Adipocyte (in vitro differentiated cells): ENCODE measurements at regions not wholly inside any gene's neighbourhood (a gene's known extent, or its start where the extent isn't known, plus 50 kb on each side); places are given as distances from the start of the nearest gene placed in this dataset.

Source experiments
- DNase-seq: peaks from one replicate; pipeline ENCODE4 v3.0.0-alpha.2; 2015; ENCODE audit warnings: low read depth
- H3K27me3 ChIP-seq: replicated peaks from 2 replicates; pipeline ENCODE4 v1.7.0; 2013; ENCODE audit warnings: mild to moderate bottlenecking, low read length, moderate library complexity; ENCODE audit not compliant: control insufficient read depth, insufficient read depth
- H3K36me3 ChIP-seq: 2 replicates; pipeline ENCODE4 v1.7.0; 2013; ENCODE audit warnings: low read length, mild to moderate bottlenecking, moderate library complexity; ENCODE audit not compliant: control insufficient read depth, insufficient read depth, severe bottlenecking
- H3K4me1 ChIP-seq: 2 replicates; pipeline ENCODE4 v1.7.0; 2013; ENCODE audit warnings: mild to moderate bottlenecking, low read length, moderate library complexity; ENCODE audit not compliant: control insufficient read depth, insufficient read depth
- H3K4me3 ChIP-seq: 2 replicates; pipeline ENCODE4 v1.7.0; 2013; ENCODE audit warnings: mild to moderate bottlenecking, low read length, moderate library complexity
- H3K9ac ChIP-seq: 2 replicates; pipeline ENCODE4 v1.7.0; 2013; ENCODE audit warnings: mild to moderate bottlenecking, low read length, moderate library complexity
- H3K9me3 ChIP-seq: 2 replicates; pipeline ENCODE4 v1.7.0; 2013; ENCODE audit warnings: mild to moderate bottlenecking, low read length, moderate library complexity; ENCODE audit not compliant: control insufficient read depth

DNA sequence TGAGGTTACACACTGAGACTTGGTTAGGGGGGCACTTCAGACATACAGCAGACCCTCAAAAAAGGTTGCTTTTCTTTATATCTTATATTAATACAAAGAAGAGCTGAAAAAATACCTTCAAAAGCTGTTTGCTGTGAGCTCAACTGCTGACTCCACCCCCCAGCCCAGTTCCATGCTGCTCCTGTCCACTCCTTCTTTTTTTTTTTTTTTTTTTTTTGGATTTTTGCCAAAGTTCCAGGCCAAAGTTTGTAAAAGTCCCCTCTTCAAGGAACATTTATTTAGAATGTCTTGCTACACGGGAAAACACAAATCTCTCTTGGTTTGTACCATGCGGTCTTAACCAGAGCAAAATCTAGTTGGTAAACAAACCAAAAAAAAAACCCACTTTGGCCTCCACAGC is 85.3 kb upstream of the AKAP12 start:
- Histone ChIP-seq H3K9ac (no peak overlapping the region), H3K36me3 (no peaks in the 10 kb centered on the region), H3K27me3 (no peaks in the 10 kb centered on the region), H3K4me3 (no peak overlapping the region), H3K4me1 (no peaks in the 10 kb centered on the region), H3K9me3 (no peaks in the 10 kb centered on the region)
- peak; percentile 13 for DNase-seq

DNA sequence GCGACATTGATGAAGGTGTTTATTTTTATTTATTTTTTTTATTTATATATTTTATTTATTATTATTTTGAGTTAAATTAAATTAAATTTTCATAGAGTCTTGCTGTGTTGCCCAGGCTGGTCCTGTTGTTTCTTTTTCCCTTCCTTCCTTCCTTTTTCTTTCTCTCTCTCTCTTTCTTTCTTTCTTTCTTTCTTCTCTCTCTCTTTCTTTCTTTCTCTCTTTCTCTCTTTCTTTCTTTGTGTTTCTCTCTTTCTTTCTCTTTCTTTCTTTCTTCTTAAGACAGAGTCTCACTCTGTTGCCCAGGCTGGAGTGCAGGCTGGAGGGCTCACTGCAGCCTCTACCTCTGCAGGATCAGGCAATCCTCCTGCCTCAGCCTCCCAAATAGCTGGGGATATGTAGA is 84.7 kb upstream of the AKAP12 start:
- Histone ChIP-seq H3K9ac (no peak overlapping the region), H3K27me3 (no peaks in the 10 kb centered on the region), H3K4me1 (no peaks in the 10 kb centered on the region), H3K9me3 (no peaks in the 10 kb centered on the region), H3K36me3 (no peaks in the 10 kb centered on the region), H3K4me3 (no peak overlapping the region)
- no peak for DNase-seq

DNA sequence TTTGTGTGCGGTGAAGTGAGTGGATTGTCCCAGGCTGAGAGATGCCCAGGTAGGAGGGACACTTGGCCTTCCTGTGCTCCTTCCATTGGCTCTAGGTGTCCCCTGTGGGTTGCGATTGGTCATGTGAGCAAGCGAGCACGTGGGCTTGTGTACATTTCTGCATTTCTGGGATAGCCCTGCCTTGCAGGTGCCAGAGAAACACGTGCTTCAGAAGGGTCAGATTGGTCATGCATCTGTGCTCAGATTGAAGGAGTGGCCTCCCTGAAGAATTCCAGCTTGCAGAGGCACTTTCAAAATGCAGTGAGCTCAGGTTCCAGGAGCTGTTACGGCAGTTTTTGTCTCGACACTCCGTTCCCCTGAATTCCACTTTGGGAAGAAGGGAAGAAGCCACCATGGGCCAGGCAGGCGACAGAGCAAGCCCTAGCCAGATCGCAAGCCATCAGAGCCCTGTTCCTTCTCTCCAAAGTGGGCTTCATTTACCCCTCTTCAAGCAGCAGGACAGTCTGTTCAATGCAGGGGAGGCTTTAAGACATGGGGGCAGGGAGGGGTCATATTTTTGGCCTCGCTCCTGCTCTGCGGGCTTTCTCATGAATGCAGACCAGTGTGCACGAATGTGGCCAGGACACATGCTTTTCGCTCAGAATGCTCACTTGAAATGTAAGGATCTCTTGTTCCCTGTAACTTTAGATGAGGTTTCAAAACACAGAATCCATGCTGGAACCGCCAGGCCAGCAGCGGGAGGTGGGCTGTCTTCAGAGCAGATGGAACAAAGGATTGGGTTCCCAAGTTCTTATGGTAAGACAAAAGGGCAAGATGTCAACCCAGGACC is 78.6 kb upstream of the AKAP12 start:
- Histone ChIP-seq H3K27me3 (no peaks in the 10 kb centered on the region), H3K4me1 (no peaks in the 10 kb centered on the region), H3K9me3 (no peaks in the 10 kb centered on the region), H3K9ac (no peak overlapping the region), H3K4me3 (no peak overlapping the region), H3K36me3 (no peaks in the 10 kb centered on the region)
- peak; percentile 41 for DNase-seq

DNA sequence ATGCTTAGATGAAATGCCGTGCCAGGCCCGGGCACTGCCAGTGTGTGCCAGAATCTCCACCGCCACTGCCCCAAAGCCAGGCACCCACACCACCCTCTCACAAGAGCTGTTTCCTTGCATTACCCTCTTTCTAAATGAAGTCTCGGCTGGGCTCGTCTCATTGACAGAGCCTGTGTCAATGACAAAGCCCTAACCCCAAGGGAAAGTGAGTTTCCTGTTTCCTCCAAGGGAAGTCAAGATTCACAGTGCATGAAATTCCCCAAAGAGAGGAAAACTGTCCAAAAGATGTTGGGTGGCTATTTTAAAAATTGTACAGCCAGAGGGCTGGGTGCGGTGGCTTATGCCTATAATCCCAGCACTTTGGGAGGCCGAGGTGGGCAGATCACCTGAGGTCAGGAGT is 75.4 kb upstream of the AKAP12 start:
- Histone ChIP-seq H3K9ac (no peak overlapping the region), H3K9me3 (no peaks in the 10 kb centered on the region), H3K36me3 (no peaks in the 10 kb centered on the region), H3K4me1 (peaks cover 3% of the 10 kb centered on the region), H3K27me3 (no peaks in the 10 kb centered on the region), H3K4me3 (no peak overlapping the region)
- no peak for DNase-seq

DNA sequence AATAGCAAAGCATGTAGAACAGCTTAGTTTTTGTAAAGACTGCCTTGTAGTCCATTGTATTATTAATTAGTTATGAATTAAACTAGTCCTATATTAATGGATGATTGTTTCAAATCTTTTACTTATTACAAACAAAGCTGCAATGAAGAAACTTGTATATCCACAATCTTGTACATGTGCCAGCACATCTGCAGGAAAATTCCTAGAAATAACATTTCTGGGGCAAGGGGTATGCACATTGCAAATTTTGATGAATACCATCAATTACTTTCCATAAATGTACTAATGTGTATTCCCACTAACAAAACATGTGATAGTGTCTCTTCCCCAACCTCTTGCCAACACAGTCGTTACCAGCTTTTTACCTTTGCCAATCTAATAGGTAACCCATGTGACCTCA is 73.6 kb upstream of the AKAP12 start:
- Histone ChIP-seq H3K27me3 (no peaks in the 10 kb centered on the region), H3K4me1 (peaks cover 3% of the 10 kb centered on the region), H3K36me3 (no peaks in the 10 kb centered on the region), H3K9me3 (no peaks in the 10 kb centered on the region), H3K4me3 (no peak overlapping the region), H3K9ac (no peak overlapping the region)
- no peak for DNase-seq

DNA sequence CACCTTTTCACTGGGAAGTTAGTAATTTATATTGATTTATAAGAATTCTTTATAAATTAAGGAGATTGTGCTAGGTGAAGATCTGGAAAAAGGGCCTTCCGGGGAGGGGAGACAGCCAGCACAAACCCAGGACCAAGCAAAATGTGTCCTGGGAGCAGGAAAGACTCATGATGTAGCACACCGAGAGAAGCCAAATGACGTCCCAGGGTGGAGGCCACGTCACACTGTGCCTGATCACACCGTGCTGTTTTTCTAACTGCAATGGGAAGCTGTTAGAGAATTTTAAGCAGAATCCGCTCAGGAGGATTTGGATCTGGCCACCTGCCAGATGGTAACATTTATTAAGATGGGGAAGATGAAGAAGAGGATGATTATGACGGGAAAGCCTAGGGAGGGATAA is 72.7 kb upstream of the AKAP12 start:
- no peak for DNase-seq
- H3K4me3 ChIP-seq = no peak overlapping the region
- H3K27me3 ChIP-seq = no peaks in the 10 kb centered on the region
- peaks cover 3% of the 10 kb centered on the region for H3K4me1 ChIP-seq
- no peaks in the 10 kb centered on the region for H3K9me3 ChIP-seq
- no peaks in the 10 kb centered on the region for H3K36me3 ChIP-seq
- H3K9ac ChIP-seq = no peak overlapping the region

DNA sequence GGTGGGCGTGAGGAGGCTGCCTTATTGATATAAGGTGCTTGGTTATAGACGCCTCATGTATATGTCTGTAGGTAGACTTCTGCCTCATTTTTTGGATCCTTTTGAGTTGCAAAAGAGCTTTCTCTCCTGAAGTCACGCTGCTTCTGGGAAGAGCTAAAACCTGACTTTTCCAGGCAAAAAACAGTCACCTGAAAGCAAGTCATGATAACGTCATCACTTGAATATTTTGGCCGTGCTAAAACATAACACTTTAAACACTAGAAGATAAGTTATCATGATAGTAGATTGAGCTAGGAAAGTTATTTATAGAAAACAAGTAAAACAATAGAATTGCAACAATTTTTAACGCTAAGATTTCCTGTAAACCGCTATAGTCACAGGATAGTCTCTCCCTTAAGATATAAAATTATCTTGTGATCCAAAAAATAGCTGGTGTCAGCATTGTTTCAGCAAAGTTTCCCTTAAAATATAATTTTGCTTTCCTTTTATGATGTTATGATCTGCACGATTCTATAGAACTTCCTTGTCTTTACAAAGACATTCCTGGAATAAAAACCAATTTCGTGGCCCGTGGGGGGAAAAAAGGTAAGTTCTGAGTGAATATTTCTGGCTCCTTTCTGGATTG is 69.0 kb upstream of the AKAP12 start:
- no peak overlapping the region for H3K9ac ChIP-seq
- no peak overlapping the region for H3K4me3 ChIP-seq
- no peaks in the 10 kb centered on the region for H3K9me3 ChIP-seq
- H3K36me3 ChIP-seq = no peaks in the 10 kb centered on the region
- DNase-seq = no peak
- H3K27me3 ChIP-seq = no peaks in the 10 kb centered on the region
- H3K4me1 ChIP-seq = peaks cover 3% of the 10 kb centered on the region

DNA sequence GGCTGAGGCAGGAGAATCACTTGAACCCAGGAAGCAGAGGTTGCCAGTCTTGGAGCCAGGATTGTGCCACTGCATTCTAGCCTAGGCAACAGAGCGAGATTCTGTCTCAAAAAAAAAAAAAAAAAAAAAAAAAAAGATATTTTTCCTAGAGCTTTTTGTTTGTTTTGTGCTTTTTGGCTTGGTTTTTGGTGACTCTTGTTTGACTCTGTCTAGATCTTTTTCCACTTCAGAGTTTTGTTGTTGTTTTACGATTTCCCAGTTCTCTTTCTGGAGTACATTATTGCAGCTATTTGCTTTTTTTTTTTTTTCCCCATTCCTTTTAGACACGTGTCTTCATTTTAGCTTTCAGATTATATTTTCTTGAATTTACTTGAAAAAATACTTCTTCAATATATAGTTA is 67.0 kb upstream of the AKAP12 start:
- no peak overlapping the region for H3K4me3 ChIP-seq
- H3K4me1 ChIP-seq = peaks cover 8% of the 10 kb centered on the region
- DNase-seq = no peak

DNA sequence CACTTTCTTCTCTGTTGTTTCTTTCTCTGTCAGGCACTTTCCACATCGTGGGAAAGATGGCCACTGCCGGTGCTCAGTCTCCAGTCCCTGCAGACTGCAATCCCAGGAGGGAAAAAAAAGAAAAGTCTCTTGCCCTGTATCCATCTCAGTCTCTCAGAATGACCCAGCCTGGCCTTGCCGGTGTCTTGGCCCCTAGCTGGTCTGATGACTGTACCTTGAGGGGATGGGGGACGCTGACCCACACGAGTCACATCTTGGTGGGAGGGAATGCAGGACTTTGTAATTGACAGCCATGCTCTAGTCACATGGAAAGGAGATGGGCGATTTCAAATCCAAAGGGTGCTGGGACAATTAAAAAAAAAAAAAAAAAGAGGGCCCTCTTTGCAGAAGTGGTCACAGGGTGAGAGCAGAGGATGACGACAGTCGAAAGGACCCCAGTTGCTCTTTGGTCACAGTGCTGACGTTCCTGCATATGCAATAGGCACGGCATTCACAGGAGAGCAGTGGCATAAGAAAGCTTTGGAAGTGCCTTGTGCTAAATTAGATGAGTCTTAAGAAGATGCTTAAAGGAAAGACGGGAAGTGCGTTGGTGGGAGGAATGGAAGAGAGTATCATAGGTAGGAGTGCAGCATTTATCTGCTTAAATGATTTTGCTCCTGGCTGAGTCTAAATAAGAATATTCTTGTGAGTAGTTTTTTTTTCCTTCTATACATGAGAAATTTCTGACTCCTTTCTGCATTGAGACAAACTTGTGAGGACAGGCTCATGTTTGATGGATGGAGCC is 63.9 kb upstream of the AKAP12 start:
- no peaks in the 10 kb centered on the region for H3K27me3 ChIP-seq
- peaks cover 12% of the 10 kb centered on the region for H3K4me1 ChIP-seq
- H3K4me3 ChIP-seq = no peak overlapping the region
- no peak overlapping the region for H3K9ac ChIP-seq
- DNase-seq = no peak
- no peaks in the 10 kb centered on the region for H3K9me3 ChIP-seq
- no peaks in the 10 kb centered on the region for H3K36me3 ChIP-seq

More for the DNA sequence above, 67.0 kb upstream of the AKAP12 start:
- Histone ChIP-seq H3K36me3 (no peaks in the 10 kb centered on the region), H3K9ac (no peak overlapping the region), H3K9me3 (no peaks in the 10 kb centered on the region), H3K27me3 (no peaks in the 10 kb centered on the region)

DNA sequence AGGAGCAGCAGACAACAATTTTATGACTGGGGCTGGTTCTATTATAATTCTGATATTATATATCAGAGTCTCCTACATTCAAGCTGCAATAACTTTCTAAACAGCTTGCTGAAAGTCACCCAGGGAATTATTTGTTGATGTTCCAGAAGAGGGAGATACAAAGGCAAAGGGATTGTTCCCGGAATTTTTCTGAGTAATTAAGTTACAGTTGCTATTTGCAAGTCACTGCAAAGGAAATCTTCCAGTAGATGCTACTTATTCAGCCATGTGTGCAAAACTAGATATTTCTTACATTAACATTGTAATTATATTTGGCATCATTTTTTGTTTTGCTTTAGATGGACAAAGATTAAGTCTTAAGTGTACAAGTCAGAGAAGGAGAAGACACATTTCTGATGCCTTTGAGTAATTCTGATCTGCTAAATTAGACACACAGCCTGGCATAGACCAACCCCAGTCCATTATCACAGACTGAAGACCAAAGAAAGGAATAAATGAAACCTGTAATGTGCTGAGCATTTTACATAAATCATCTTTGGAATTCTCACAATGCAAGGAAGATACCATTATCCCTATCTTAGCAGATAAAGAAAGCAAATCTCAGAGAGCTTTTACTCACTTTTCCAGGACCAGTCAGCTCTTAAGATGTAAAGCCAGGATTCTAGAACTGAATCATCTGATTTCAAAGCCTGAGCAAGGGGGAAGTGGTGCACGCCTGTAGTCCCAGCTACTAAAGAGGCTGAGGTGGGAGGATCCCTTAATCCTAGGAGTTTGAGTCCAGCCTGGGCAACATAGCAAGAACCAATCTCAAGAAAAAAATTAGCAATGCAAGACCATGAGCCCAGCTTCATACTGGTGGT is 62.6 kb upstream of the AKAP12 start:
- H3K9me3 ChIP-seq = no peaks in the 10 kb centered on the region
- H3K4me3 ChIP-seq = no peak overlapping the region

More for the DNA sequence above, 62.6 kb upstream of the AKAP12 start:
- Histone ChIP-seq H3K9ac (no peak overlapping the region), H3K4me1 (peaks cover 12% of the 10 kb centered on the region), H3K27me3 (no peaks in the 10 kb centered on the region), H3K36me3 (no peaks in the 10 kb centered on the region)
- peak; percentile 21 for DNase-seq
